EL (cell line): ENCODE measurements at regions not wholly inside any gene's neighbourhood (a gene's known extent, or its start where the extent isn't known, plus 50 kb on each side); places are given as distances from the start of the nearest gene placed in this dataset.

ENCODE experiments used
- DNase-seq: peaks from one replicate; pipeline ENCODE4 v3.0.0-alpha.2; 2016

DNA sequence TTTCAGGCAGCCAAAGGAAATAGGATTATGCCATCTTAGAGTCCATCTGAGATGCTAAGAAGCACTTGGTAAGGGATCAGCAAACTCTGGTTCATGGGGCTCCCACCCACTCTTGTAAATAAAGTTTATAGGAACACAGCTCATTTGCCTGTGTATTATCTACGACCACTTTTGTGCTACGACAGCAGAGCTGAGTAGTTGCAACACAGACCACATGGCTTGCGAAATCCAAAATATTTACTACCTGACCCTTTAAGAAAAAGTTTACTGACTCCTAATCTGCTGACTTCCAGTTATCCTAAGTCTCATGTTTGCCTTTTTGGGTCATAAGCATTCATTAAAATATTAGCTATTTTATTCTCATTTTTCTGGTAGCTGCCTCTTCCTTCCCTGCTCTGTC lies 859.0 kb downstream of the QKI start:
- DNase-seq: no peak

DNA sequence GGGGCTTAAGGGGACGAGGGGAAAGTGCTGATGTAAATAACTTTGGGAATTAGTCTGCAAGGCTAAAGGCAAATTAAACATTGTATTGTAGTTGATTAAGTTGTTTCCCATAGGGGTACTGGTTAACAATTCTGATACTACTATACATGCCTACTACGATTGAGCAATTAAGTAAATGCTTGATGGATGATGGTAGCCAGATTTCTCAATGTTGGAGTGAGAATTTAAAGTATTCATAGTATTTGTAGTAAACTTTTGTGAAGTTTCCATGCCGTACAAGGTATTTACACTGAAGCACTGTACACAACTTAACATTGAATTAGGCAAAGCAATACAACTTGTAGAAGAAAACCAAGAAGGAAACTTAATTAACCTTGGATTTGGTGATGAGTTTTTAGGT lies 852.3 kb downstream of the QKI start:
- DNase-seq: no peak

DNA sequence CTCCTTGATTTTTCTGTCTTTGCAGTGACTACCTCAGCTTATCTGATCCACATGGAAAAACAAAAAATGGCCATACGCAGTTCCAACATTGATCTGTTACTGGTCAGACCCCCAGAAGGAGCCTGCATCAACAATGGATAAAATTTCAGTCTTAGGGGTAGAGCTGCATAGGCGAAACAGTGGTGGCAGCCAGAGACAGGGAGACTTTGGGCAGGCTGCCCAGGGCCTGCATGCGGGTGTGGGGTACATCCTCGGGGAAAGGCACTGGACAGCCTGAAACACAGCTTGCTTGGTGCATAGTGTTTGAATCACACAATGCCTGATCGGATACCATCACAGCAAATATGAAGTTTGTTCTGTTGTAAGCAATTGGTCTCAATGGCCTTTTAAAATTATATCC lies 847.8 kb downstream of the QKI start:
- no peak for DNase-seq

DNA sequence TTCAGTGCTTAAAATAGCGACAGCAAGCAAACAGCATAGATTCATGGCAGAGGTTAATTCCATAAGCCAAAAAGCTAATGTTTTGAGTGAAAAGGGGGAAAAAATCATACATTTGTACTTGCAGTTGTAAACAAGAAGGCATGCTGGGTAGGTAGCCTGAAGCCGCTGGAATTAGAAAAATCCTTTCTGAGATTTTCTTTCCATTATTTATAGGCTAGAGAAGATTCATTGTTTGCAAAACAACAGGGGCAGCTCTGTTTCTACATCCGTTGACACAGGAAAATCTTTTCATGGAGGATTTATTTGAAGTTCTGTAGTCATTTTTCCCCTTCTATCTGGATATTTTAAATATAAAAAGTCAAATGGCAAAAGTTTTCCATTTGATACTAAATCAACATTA lies 843.9 kb downstream of the QKI start:
- DNase-seq: no peak

DNA sequence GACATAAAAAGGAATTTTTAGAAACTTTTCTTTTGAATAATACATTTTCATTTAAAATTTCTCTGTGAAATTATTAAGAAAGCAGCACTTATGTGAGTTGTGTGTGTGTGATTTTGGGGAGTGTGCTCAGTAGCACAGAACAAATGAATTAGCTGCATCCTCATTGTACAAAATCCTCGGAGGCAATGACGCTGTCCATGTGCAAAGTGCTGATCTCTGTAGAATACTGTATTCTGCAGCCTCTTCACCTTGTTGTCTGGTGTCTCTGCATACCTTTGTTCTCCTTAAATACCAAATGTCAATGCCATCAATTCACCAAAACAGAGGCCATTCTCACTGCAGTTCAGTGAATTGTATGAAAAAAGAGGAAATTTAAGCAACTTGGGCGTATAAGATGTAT lies 838.4 kb downstream of the QKI start:
- DNase-seq: no peak

DNA sequence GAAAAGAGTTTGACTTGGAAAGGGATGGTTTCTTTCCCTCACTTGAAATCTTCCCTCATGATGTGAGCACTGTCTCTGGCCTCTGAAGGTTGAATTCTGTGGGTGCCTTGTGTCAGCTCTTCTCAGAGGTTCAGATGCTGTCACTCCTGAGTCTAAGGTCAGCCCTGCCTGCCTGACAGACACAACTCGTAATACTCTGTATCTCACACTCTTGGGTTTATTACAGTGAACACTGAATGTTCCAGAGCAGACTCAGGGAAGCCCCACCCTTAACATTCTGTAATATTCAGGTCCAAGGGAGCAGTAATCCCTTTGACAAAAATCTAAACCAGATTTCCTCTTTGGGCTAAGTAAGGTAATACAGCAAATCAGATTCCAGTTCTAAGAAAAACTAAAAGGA lies 837.8 kb downstream of the QKI start:
- no peak for DNase-seq

DNA sequence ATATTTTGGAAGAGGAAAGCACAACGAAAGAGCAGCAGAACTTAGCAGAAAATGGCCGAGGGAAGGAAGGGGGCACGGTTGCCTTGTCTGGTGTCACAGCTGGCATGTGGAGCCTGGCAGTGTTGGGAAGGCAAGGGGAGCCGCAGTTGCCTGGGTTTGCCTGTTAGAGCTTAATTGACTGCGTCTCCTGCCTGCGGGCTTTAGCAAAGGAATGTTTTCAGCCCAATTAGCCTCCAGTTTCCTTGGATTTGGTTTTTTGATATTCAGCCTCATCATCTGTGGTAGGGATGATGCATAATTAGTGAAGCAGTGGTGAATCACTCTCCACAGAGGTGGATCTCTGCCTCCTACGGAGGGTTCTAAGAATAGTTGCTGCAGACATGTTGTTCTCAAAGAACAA lies 832.6 kb downstream of the QKI start:
- peak; percentile 60 for DNase-seq

DNA sequence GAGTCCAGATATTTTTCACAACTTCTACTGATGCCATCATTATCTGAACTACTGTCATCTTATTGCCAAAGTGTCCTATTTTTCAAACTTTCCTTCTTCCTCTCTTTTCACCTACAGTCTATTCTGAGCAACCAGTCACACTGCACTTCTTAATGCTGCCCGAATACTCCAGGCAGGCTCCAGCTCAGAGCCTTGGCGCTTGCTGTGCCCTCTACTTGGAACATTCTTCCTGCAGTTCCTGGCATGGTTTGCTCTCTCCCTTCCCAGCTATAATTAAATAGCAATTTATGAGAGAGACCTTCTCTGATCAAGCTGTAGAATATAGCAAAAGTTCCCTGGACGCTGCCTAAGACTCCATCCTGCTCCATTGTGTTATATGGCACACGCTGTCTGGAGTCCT lies 831.6 kb downstream of the QKI start:
- DNase-seq: no peak

DNA sequence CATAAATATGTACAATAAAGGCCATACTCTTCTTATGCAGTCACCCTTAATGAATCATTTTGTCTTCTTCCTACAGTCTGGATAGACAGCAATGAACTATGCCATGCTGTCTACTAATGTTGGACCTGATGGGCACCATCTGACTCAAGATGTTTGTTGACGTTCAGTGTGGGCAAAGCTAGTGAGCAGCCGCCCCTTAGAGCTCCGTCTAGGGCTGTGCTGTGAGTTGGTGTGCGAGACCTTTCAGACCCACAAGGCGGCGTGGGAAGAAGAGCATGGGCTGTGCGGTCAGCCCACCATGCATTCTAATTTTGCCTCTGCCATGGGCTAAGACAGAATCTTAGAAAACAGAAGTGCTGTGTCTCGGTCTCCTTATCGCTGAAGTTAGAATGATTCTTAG lies 829.4 kb downstream of the QKI start:
- no peak for DNase-seq

DNA sequence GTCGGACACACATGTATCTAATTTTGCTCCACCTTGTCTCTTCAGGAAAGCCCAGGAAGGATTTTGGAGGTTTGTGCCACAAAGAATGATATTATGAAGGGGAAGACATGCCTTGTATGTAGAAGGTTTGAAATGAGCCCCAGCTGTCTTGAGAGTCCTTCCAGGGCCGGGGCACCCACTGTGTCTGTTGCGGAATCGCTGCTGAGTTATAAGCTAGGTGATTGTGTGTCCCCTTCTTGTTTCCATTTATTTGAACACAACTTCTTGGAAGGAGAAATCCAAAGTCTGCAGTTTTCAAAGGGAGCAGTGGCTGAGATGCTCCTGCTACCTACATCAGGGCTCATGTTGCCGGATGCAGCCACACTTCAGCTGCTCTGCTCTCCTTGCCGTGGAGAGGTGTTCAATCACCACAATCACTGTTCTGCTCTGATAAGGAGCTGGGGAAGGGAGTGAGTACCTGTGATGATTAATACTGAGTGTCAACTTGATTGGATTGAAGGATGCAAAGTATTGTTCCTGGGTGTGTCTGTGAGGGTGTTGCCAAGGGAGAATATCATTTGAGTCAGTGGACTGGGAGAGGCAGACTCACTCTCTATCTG lies 828.6 kb downstream of the QKI start:
- no peak for DNase-seq

DNA sequence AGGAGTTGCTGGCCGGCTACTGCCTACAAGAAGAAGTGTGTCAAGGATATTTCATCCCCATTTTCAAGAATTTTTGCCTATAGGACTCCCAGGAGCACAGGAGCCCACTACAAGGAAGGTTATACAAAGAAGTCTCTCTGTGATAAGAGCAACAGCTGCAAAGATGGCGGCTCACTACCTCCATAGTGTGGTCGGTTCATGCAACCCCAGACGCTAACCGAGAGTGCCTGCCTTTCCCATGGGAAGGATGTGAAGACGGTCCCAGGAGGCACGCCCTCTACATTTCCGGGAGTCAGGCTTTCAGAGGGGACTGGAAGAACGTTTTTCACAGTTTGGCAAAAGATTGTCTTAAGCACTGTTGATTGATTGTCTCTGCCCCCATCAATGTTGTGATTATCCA lies 816.3 kb downstream of the QKI start:
- no peak for DNase-seq

DNA sequence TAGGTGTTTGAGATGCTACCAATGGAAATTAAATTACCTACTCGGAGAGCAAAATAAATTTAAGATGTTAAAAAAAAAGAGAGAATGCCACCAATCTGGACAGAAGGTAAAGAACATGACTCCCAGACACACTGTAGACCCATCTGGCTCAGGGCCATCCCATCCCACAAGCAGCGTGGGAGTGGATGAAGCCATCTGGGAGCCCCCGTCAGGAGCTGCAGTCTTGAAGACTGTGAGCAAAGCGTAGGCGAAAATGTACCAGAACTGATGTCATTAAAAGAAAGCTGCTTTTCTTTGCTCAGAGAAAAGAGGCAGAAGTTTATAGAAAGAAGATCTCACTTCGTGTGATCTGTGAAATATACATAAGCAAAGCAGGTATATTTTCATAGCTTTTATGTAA lies 815.7 kb downstream of the QKI start:
- DNase-seq: no peak

DNA sequence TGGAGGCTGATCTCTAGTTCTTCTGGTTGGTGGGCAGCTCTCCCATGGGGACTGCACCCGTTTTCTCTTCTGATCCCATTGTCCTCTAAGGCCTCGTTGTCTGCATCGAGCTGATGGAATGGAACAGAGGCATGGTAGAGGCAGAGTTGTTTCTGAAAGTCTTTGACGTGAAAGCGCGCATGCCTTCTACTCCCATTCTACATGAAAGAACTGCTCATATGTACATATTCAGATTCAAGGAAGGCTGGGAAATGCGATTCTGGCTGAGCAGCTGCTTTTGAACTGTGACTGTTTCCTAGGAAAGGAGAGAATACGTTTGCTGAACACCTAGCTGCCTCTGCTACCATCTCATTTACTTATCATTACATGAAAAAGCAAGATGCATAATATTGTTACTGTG lies 815.2 kb downstream of the QKI start:
- DNase-seq: no peak

DNA sequence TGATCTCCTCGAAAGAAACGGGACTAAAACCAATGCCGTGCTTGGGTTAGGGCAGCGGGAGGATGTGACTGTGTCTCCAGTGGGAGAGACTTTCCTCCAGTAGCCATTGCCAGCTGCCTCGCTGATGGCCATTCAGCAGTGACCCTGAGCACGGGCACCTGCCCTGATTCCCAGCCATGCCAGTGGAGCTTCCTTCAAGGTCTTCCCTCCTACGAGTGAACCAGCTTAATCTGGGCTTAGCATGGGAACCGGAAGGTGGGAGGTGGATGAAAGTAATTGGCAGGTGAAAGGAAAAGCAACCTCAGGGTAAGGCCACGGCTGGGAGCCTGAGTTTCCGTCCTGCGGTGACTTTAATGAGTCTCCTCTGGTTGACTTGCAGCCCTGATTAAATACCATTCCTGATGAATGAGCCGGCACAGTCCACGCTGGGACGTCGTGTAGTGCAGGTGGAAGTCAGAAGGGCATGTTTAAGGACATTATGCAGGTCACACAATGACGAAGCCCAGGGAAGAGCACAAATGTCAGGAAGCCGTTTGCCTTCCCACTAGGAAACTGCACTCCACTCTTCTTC lies 813.5 kb downstream of the QKI start:
- DNase-seq: no peak

DNA sequence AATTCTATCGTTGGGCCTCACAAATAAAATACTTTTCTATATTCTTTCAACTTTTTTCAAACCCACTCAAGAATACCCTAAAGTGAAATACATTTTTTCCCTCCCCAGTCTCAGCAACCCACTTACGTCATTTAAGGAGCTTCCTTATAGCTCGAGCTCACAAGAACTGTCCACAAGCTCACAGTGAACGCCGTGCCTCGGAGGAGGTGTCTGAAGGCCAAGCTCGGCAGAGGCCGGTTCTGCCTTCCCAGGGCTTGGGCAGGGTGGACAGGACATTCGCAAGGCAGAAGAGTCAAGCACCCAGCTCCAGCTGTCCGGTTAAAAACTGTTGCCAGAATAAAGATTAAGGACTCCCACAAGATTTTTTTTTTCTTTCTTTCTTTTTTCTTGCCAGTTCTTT lies 802.3 kb downstream of the QKI start:
- no peak for DNase-seq

DNA sequence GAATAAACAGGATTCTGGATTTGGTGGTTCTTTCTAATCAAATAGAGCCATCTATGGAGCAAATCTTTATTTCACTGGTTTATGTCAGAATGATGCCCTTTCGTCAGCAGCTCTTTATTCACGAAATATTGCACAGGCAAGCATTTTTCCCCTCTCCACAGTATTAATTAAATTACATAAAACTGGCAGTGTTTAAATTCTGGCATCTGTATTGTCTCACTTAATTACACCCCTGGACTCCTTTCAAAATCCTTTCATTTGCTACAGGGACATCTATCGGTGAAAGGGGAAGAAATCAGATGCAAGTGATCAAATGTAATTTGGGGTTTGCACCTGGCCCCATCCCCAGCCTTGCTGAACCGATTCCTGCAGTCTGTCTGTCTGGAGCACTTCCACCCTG lies 801.9 kb downstream of the QKI start:
- no peak for DNase-seq

DNA sequence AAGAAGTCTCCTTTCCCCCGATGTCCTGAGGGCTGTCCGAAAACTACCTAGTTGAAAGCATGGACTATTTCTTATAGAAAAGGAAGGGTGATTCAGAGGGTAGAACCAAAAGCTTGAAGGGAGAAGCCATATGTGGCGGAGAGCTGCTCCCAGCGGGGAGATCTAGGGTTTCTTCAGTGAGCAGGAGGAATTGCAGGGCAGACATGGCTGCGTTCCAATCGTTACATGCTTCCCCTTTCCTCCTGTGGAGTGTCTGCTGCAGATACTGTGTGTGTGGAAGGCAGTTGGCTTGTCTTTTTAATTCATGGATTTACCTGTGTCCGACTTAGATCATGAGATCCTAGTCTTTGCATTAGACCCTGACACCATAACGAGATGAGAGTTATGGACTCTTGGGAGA lies 799.5 kb downstream of the QKI start:
- DNase-seq: peak; percentile 29

DNA sequence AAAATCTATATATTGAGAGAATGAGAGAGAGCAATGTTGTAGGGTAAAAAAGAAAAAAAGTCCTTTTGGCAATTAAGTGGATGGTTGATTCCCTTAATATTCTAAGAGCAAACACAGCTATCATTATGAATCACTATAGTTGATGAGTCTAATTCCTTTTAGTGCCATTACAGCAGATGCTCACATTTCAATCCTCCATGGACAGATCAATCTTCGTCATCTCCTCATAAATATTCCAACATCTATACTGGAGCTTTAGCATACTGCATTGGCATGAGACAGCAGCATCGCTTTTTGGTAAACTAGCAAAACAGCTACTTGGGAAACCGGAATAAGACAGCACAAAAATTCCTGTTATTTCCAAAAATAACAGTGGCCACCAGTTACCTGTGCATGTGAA lies 796.7 kb downstream of the QKI start:
- no peak for DNase-seq

DNA sequence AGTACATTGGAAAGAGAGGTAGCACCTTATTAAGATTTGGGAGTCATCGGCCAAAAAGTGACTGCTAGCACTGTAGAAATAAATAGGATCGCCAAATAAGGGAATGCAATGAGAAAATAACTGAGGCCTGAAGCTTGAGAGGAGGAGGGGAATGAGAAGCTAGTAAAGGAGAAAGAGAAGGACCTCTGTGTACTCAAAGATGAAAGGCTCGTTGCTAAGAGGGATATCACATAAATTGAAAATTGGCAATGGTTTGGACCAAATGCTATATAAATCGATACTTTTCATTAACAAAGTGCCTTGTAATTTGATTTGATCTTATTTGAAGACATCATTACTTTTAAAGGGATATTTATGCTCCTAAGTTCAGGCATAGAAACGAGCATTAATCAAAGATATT lies 796.3 kb downstream of the QKI start:
- DNase-seq: no peak

DNA sequence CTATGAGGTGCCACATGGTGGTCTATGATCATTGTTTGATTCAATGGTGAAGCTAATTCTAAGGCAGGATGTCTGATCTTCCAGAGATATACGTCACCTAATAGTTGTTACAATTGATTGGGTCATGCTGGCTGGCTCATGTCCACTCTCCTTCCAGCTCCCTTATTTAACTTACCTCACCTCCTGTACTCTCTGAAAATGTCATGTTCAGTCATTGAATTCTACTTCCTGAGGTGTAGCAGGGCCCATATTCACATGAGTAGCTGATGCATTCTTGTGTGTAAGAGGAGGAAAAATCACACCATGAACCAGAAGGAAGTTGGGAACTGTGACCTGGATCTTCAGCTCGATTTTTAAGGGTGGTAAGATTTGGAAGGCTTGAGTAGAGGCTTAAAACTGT lies 795.8 kb downstream of the QKI start:
- no peak for DNase-seq

DNA sequence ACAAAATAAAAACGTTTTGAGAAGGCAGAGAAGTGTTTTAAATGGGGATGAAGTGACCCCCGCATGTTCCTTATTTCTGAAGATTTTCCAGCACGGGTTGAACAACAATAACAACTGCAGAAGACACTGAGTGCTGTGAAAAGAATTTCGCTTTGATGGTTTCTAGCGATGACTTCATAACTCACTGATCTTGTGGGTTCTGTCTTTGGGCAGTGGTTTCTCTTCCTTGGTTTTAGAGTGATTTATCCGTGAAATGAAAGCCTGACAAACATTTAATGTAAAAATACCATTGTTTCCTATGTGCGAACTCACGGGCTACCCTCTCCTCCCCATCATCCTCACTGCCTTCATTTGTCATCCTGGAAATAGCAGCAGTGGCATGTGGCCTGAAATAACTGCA lies 793.9 kb downstream of the QKI start:
- DNase-seq: no peak

DNA sequence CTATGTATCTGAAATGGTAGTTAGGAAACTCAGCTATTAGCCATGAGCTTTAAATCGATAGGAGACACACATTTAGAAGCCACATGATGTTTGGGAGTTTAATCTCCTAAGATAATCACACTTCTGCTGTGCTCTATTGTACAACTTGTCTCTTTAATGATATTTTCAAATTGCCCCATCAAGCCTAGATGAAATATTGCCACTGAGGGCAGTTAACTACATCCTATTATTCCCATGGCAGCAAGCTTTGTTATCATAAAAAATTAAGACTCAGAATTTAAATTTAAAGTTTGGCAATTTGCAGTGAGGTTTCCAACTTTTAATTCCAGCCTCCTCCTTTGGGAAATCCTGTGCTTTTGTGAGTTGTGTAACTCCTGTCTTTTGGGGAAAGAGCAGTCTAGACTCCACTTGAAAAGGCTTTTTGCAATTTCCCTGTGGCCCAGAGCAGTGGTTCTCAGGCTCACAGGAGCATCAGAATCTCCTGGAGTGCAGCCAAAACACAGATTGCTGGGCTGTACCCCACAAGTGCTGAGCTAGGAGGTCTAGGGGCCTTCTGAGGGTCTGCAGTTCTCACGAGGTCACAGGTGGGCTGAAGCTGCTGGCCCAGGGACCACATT lies 792.4 kb downstream of the QKI start:
- DNase-seq: no peak

DNA sequence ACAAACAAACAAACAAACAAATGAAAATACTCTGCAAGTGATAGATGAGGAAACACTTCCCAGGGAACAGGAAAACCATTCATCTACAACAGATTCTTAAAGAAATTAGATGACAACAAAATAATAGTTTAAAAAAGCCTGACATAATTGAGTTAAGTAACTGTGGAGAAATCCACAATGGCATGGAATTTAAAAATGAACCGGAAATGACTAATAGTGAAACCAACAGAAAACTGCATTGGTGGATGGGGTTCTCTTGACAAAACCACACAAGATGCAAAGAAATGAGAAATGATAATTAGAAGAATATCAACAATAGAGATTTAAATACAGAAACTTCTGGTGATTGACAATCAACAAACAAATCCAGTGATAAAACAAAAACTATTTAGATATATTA lies 785.6 kb downstream of the QKI start:
- DNase-seq: peak; percentile 25

DNA sequence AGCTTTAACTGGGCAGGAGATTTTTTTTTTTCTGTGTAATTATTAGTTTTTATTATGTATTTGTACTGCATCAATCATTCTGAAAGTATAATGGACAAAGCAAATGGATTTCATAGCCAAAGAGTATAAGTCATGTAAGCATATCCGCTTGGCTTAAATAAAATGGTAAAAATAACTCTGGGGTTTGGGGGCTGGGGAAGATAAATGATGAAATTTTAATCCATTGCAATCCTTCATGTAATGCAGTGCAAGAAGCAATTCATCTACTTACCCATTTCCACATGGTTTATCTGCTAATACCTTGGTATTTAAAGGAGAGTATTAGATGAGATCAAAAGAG lies 781.4 kb downstream of the QKI start:
- no peak for DNase-seq

DNA sequence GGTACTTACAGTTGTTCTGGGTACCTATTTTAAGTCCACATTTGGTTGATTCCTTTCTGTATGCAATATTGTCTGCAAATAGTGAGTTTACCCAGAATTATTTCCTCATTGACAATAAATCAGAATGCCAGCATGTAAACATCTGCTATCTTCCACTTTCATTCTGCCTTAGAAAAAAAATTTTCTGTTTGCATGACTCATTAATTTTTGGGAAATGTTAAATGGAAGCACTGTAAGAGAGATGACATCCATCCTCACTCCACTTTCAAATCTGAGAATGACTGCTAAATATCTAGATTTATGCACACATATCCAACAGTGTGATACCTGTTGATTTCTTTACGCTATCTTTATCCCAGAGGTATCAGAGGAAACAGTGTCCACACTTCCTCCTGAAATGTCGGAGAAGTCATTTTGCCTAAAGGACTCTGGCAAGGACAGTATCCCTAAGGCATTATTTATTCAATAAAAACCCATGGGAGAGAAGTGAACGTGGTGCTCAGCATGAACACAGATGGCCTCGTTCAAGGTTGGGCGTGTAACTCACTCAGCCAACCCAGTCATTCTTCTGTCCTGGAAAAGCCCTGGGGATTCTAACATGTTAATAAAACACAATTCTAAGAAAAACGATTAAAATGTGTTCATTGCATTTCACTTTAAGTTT lies 780.9 kb downstream of the QKI start:
- DNase-seq: peak; percentile 12
